DMS79 treated with DMSO at 0.1 percent for 48 hours (cell line): ENCODE measurements at regions not wholly inside any gene's neighbourhood (a gene's known extent, or its start where the extent isn't known, plus 50 kb on each side); places are given as distances from the start of the nearest gene placed in this dataset.

Experiments
- DNase-seq: peaks from one replicate; lab custom pipeline; 2025; lab: John Stamatoyannopoulos, UW

GRCh38 chr6:139812939-139813338 is 438.5 kb upstream of the CITED2 start:
- no peak for DNase-seq

GRCh38 chr6:139801571-139802321 is 427.3 kb upstream of the CITED2 start:
- no peak for DNase-seq

GRCh38 chr6:139800837-139801236 is 426.4 kb upstream of the CITED2 start:
- no peak for DNase-seq

- DNase-seq = no peak
Measured at GRCh38 chr6:139790527-139790926, 416.1 kb upstream of the CITED2 start.

GRCh38 chr6:139784222-139784769 is 409.8 kb upstream of the CITED2 start:
- DNase-seq = no peak

- no peak for DNase-seq
Measured at GRCh38 chr6:139779988-139780774, 405.7 kb upstream of the CITED2 start.

- no peak for DNase-seq
Measured at GRCh38 chr6:139778688-139779087, 404.2 kb upstream of the CITED2 start.

GRCh38 chr6:139778106-139778505 is 403.7 kb upstream of the CITED2 start:
- DNase-seq = no peak

- no peak for DNase-seq
Measured at GRCh38 chr6:139777202-139777970, 402.9 kb upstream of the CITED2 start.

- no peak for DNase-seq
Measured at GRCh38 chr6:139776041-139776440, 401.6 kb upstream of the CITED2 start.

- DNase-seq = no peak
Measured at GRCh38 chr6:139768196-139768595, 393.7 kb upstream of the CITED2 start.

- no peak for DNase-seq
Measured at GRCh38 chr6:139766796-139767195, 392.3 kb upstream of the CITED2 start.

GRCh38 chr6:139765825-139766285 is 391.4 kb upstream of the CITED2 start:
- DNase-seq = no peak

- DNase-seq = no peak
Measured at GRCh38 chr6:139764498-139764986, 390.1 kb upstream of the CITED2 start.

GRCh38 chr6:139763468-139764210 is 389.2 kb upstream of the CITED2 start:
- DNase-seq = no peak

GRCh38 chr6:139762587-139763031 is 388.2 kb upstream of the CITED2 start:
- no peak for DNase-seq

GRCh38 chr6:139760128-139760527 is 385.7 kb upstream of the CITED2 start:
- no peak for DNase-seq

GRCh38 chr6:139759086-139759485 is 384.6 kb upstream of the CITED2 start:
- DNase-seq = no peak

GRCh38 chr6:139758209-139758611 is 383.8 kb upstream of the CITED2 start:
- DNase-seq = no peak

GRCh38 chr6:139757784-139758183 is 383.3 kb upstream of the CITED2 start:
- DNase-seq = no peak

- DNase-seq = no peak
Measured at GRCh38 chr6:139756381-139756780, 381.9 kb upstream of the CITED2 start.
